Activated CD4-positive, alpha-beta memory T cell treated with anti-CD3 and anti-CD28 coated beads, Interleukin-2, amount 10 ng/mL, durations not matched to agents 7 days and 5 days (primary cell): ENCODE measurements at regions not wholly inside any gene's neighbourhood (a gene's known extent, or its start where the extent isn't known, plus 50 kb on each side); places are given as distances from the start of the nearest gene placed in this dataset.

Experiments used
- CTCF ChIA-PET: fragments of 350-600 bp; sonication (Branson Sonifier 250); formaldehyde crosslinking; loops from one replicate; lab custom pipeline; 2021; ENCODE audit warnings: antibody characterized with exemption, inconsistent platforms; lab: Charles Lee
- POLR2A ChIA-PET: fragments of 350-600 bp; sonication (Branson Sonifier 250); formaldehyde crosslinking; loops from one replicate; lab custom pipeline; 2021; ENCODE audit warnings: antibody characterized with exemption; lab: Charles Lee
- DNase-seq: peaks from one replicate; pipeline ENCODE4 v3.0.0-alpha.2; 2020
- H3K27ac Mint-ChIP-seq: one replicate; pipeline ENCODE4 v1.8.0; 2021; ENCODE audit warnings: mild to moderate bottlenecking, mixed read lengths
- H3K27me3 Mint-ChIP-seq: one replicate; pipeline ENCODE4 v1.8.0; 2021; ENCODE audit warnings: mixed read lengths
- H3K36me3 Mint-ChIP-seq: one replicate; pipeline ENCODE4 v1.8.0; 2021; ENCODE audit warnings: low read depth, mixed read lengths
- H3K4me1 Mint-ChIP-seq: one replicate; pipeline ENCODE4 v1.8.0; 2021; ENCODE audit warnings: mixed read lengths
- H3K4me3 Mint-ChIP-seq: one replicate; pipeline ENCODE4 v1.8.0; 2021; ENCODE audit warnings: mild to moderate bottlenecking, mixed read lengths
- H3K9me3 Mint-ChIP-seq: one replicate; pipeline ENCODE4 v1.8.0; 2021; ENCODE audit warnings: mixed read lengths

DNA sequence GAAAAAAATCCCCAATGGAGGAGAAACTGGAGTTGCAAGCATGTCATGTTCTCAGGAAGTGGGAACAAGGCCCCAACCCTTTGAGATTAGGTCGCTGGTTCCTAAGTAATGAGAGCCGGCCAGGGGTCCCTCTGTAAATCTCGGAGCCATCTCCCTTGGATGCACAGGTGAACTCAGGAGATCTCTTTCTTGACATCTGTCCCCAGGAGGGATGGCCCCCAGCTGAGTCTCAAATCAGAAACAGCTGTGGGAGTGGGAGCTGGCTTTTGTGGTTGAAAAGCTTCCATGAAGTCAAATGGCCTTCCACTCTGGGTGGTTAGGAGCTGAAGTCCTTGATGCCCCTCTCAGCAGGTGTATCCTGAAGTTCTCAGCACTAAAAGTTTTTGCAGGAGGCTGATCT is 257.1 kb downstream of the BMP7 start:
- Mint-ChIP-seq H3K36me3 (no peaks in the 10 kb centered on the region), H3K4me1 (no peaks in the 10 kb centered on the region), H3K27ac (no peak overlapping the region), H3K4me3 (no peak overlapping the region), H3K9me3 (no peaks in the 10 kb centered on the region), H3K27me3 (peaks cover 17% of the 10 kb centered on the region)
- CTCF ChIA-PET = no interaction called here
- no peak for DNase-seq
- POLR2A ChIA-PET = no interaction called here

DNA sequence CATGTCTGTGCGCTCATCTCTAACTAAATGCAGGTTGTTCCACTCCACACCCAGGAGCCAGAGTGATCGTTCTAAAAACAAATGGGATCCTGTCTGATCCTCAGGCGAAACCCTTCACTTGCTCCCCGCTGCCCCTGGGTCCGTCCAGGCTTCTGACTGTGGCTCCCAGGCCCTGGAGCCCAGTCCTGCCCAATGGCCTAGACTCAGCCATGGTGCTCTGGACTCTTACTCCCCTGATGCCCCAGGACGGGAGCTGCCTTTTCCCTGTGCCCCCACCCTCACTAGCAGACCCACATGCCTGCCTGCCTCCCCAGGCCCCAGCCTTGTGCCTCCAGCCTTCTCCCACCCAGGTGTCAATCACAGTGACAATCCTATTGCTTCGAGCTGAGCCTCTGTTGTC is 256.7 kb downstream of the BMP7 start:
- H3K4me3 Mint-ChIP-seq = no peak overlapping the region
- peaks cover 17% of the 10 kb centered on the region for H3K27me3 Mint-ChIP-seq
- POLR2A ChIA-PET = no interaction called here
- CTCF ChIA-PET = no interaction called here
- H3K9me3 Mint-ChIP-seq = no peaks in the 10 kb centered on the region
- no peak for DNase-seq
- no peaks in the 10 kb centered on the region for H3K36me3 Mint-ChIP-seq
- no peak overlapping the region for H3K27ac Mint-ChIP-seq
- no peaks in the 10 kb centered on the region for H3K4me1 Mint-ChIP-seq

DNA sequence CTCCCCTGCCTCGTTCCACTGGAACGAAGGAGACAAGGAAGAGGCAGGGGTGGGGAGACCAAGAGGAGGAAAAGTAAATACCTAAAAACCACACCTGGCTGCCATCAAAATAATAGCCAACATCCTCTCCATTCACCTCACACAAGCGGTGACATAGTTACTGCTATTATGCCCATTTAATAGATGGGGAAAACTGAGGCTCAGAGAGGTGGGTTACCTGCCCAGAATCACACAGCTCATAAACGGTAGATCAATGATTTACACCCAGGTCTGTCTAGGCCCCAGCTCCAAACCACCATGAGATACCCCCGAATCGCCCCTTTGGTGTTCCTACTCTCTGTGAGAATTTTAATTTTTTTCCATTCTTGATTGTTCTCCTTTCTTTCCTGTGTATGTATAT is 253.8 kb downstream of the BMP7 start:
- POLR2A ChIA-PET = no interaction called here
- H3K4me3 Mint-ChIP-seq = no peak overlapping the region
- DNase-seq = no peak
- H3K36me3 Mint-ChIP-seq = no peaks in the 10 kb centered on the region
- H3K4me1 Mint-ChIP-seq = no peaks in the 10 kb centered on the region
- CTCF ChIA-PET = no interaction called here
- no peaks in the 10 kb centered on the region for H3K9me3 Mint-ChIP-seq
- H3K27me3 Mint-ChIP-seq = peaks cover 9% of the 10 kb centered on the region
- no peak overlapping the region for H3K27ac Mint-ChIP-seq

DNA sequence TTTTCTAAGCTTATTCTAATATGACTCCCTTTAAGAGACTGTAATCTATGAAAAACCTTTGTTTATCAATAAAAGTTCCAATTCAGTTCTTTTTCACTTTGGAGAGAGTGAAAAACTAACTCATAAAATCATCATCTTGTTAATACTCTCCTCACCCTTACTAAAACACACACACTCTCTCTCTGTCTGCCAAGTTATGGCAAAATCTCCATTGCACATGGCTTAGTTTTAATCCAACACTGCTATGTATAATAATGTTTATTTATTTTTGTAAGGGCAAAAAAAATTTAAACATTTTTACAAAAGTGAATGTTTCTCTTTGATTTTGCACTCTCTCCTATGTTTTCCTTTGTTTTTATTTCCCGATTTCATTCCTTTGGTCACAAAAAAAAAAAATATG is 253.2 kb downstream of the BMP7 start:
- ChIA-PET POLR2A (no interaction called here), CTCF (no interaction called here)
- no peak for DNase-seq
- H3K36me3 Mint-ChIP-seq = no peaks in the 10 kb centered on the region
- H3K9me3 Mint-ChIP-seq = no peaks in the 10 kb centered on the region
- H3K4me1 Mint-ChIP-seq = no peaks in the 10 kb centered on the region
- H3K27me3 Mint-ChIP-seq = peaks cover 6% of the 10 kb centered on the region
- no peak overlapping the region for H3K27ac Mint-ChIP-seq
- no peak overlapping the region for H3K4me3 Mint-ChIP-seq

DNA sequence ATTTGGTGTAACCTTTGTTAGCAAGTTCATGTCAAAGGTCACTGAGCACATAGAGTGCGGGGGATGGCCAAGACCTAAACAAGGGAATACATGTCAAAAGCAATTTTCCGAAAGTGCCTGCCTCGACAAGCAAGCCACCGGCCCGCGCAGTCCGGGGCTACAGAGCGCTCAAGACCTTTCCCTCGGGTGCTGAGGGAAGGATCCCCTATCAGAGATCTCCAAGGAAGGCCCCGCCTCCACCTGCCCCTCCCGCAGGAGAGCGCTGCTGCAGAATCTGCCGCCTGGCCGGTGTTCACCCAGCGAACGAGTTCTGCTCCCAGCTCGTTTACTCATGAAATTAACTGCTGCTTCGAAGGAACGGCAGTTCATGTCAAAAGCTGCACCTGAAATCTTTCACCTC is 252.7 kb downstream of the BMP7 start:
- Mint-ChIP-seq H3K27ac (no peak overlapping the region), H3K4me3 (no peak overlapping the region), H3K27me3 (peaks cover 8% of the 10 kb centered on the region), H3K9me3 (no peaks in the 10 kb centered on the region), H3K4me1 (no peaks in the 10 kb centered on the region), H3K36me3 (no peaks in the 10 kb centered on the region)
- POLR2A ChIA-PET = no interaction called here
- DNase-seq = no peak
- CTCF ChIA-PET = no interaction called here

GRCh38 chr20:57020364-57020763 is 246.1 kb downstream of the BMP7 start:
- no peak overlapping the region for H3K27ac Mint-ChIP-seq

GRCh38 chr20:57022306-57022705 is 244.1 kb downstream of the BMP7 start:
- Mint-ChIP-seq H3K27ac (no peak overlapping the region), H3K9me3 (no peaks in the 10 kb centered on the region), H3K27me3 (peaks cover 2% of the 10 kb centered on the region), H3K4me1 (no peaks in the 10 kb centered on the region), H3K36me3 (no peaks in the 10 kb centered on the region), H3K4me3 (no peak overlapping the region)
- ChIA-PET CTCF (no interaction called here), POLR2A (no interaction called here)
- no peak for DNase-seq

More at GRCh38 chr20:57020364-57020763, 246.1 kb downstream of the BMP7 start:
- Mint-ChIP-seq H3K27me3 (peaks cover 2% of the 10 kb centered on the region), H3K9me3 (no peaks in the 10 kb centered on the region), H3K36me3 (no peaks in the 10 kb centered on the region), H3K4me1 (no peaks in the 10 kb centered on the region), H3K4me3 (no peak overlapping the region)
- ChIA-PET POLR2A (no interaction called here), CTCF (no interaction called here)
- DNase-seq = no peak

DNA sequence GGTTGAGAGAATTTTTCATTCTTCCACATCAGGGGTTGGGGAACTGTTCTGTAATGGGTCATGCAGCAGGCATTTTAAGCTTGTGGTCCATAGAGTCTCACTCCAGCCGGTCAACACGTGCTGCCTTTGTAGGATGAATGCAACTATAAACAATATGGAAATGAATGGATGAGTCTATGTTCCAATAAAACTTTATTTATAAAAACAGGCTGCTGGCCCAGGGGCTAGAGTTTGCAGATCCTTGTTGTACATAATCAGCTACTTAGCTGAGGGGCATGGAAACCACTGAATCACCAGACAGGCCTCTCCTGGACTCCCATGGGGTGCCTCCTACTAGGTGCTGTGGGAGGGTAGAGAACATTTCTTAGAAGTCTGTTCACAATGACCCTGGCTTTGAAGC is 243.4 kb downstream of the BMP7 start:
- Mint-ChIP-seq H3K27ac (no peak overlapping the region), H3K4me1 (no peaks in the 10 kb centered on the region), H3K9me3 (no peaks in the 10 kb centered on the region), H3K27me3 (peaks cover 2% of the 10 kb centered on the region), H3K4me3 (no peak overlapping the region), H3K36me3 (no peaks in the 10 kb centered on the region)
- CTCF ChIA-PET = no interaction called here
- POLR2A ChIA-PET = no interaction called here
- no peak for DNase-seq

DNA sequence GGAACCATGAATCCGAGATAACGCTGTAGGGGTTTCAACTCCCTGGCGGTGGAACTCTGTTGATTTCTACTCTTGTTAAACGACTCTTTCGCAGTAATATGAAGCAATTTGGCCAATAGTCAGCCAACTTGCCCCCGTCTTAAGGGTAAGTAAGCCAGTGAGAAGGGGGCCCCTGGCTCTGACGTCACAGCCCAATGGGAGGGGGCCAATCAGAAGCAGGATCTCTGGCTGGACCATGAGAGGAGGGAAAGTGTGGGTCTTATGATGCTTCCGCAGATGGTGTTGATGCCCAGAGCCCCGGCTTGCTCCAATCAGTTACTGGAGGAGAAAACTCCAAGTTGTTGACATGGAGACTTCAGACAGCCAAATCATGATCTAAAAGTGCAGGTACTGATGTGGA is 242.4 kb downstream of the BMP7 start:
- no peak overlapping the region for H3K4me3 Mint-ChIP-seq
- no peaks in the 10 kb centered on the region for H3K36me3 Mint-ChIP-seq
- no peaks in the 10 kb centered on the region for H3K4me1 Mint-ChIP-seq
- DNase-seq = no peak
- H3K9me3 Mint-ChIP-seq = no peaks in the 10 kb centered on the region
- H3K27ac Mint-ChIP-seq = no peak overlapping the region
- H3K27me3 Mint-ChIP-seq = no peaks in the 10 kb centered on the region
- ChIA-PET POLR2A (no interaction called here), CTCF (no interaction called here)

GRCh38 chr20:57024849-57025248 is 241.6 kb downstream of the BMP7 start:
- no peaks in the 10 kb centered on the region for H3K27me3 Mint-ChIP-seq
- no peaks in the 10 kb centered on the region for H3K4me1 Mint-ChIP-seq
- no peak overlapping the region for H3K4me3 Mint-ChIP-seq
- CTCF ChIA-PET = interaction anchor here (1.6 kb wide), 1 partner anchor 18 kb away, joined by 3 read pairs; no protein-coding TSS in a partner anchor
- H3K9me3 Mint-ChIP-seq = no peaks in the 10 kb centered on the region
- DNase-seq = no peak
- no peak overlapping the region for H3K27ac Mint-ChIP-seq
- POLR2A ChIA-PET = no interaction called here
- no peaks in the 10 kb centered on the region for H3K36me3 Mint-ChIP-seq

DNA sequence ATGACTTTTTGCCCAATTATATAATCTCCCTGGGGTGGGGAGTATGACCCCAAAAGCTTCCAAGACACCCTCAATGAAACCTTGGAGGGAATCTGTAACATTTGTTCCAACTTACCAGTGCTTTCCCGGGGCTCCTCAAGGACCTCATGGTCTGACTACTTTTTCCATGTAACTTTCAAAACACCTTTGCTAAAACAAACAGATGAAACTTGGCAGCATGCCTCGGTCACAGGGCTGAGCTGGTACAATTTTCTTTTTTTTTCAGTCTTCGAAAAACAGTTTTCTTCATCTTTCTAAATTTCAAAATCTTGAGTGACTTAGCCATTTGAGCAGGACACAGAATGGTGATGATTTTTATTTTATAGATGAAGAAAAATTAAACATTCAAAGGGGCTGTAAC is 241.2 kb downstream of the BMP7 start:
- H3K4me1 Mint-ChIP-seq = no peaks in the 10 kb centered on the region
- H3K27me3 Mint-ChIP-seq = no peaks in the 10 kb centered on the region
- no peak overlapping the region for H3K4me3 Mint-ChIP-seq
- no peak overlapping the region for H3K27ac Mint-ChIP-seq
- ChIA-PET CTCF (interaction anchor here (1.6 kb wide), 1 partner anchor 17 kb away, joined by 3 read pairs; no protein-coding TSS in a partner anchor), POLR2A (no interaction called here)
- no peaks in the 10 kb centered on the region for H3K36me3 Mint-ChIP-seq
- no peaks in the 10 kb centered on the region for H3K9me3 Mint-ChIP-seq
- DNase-seq = no peak

DNA sequence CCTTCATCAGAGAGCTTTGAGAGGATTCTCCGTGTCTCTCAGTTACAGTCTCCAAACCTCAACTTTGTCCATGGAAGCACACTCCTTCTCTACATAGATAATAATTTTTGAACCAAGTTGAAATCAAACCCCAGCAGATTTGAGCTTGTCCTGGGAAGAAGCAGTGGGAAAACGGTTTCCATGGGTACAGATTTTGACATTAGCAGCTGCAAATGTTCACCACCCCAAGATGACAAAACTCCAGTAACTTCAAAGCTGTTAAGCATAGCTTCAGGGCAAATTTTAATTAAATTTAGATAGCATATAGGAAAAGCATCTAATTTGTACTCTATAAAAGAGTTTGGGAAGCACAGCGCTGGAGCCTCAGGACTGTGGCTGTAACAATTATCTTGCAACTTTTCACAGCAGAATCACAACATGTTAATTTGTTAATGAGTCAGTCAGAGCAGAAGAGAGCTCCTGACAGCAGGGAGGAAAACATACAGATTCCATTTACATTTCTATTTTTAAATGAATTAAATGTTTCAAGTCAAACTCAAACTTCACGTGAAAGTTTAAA is 240.7 kb downstream of the BMP7 start:
- Mint-ChIP-seq H3K27me3 (no peaks in the 10 kb centered on the region), H3K27ac (no peak overlapping the region), H3K4me1 (no peaks in the 10 kb centered on the region), H3K9me3 (no peaks in the 10 kb centered on the region), H3K4me3 (no peak overlapping the region), H3K36me3 (no peaks in the 10 kb centered on the region)
- ChIA-PET POLR2A (no interaction called here), CTCF (interaction anchor here (0.9 to 1.6 kb wide), 2 partner anchors 17 to 434 kb away, joined by 3 to 4 read pairs; no protein-coding TSS in a partner anchor)
- DNase-seq = no peak

- POLR2A ChIA-PET = no interaction called here
- H3K9me3 Mint-ChIP-seq = peaks cover 2% of the 10 kb centered on the region
Measured at GRCh38 chr20:57027777-57028176, 238.7 kb downstream of the BMP7 start.

More at GRCh38 chr20:57027777-57028176, 238.7 kb downstream of the BMP7 start:
- CTCF ChIA-PET = no interaction called here
- Mint-ChIP-seq H3K4me3 (no peak overlapping the region), H3K4me1 (no peaks in the 10 kb centered on the region), H3K27ac (no peak overlapping the region), H3K36me3 (no peaks in the 10 kb centered on the region), H3K27me3 (no peaks in the 10 kb centered on the region)
- no peak for DNase-seq
